ENCODE measurements at regions not wholly inside any gene's neighbourhood (a gene's known extent, or its start where the extent isn't known, plus 50 kb on each side); places are given as distances from the start of the nearest gene placed in this dataset.

DNA sequence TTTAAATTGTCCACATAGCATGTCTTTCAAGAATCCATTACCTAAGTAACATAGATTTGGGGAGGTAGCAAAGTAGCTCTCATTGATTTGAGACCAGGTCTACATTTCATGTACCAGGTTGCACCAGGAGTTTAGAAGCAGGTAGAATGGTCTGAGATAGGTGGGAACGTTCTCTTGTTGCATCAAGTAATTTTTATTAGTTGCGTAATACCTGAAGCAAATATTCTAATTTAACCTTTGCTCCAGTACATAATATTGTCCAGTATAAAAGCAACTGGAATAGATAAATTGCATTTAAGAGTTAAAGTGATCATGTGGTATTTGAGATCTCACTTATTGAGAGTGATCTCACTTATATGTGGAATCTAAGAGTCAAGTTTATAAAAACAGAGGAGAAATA is 597.1 kb upstream of the PRMT6 start:
- TF ChIP-seq GATA2 (IDR thresholded peaks at IDR 0.05; ENCODE audit: insufficient read depth, insufficient read length, low read depth, low read length) (no peak), MAX (IDR thresholded peaks at IDR 0.05; ENCODE audit: insufficient read depth, insufficient read length) (no peak), MYC (IDR thresholded peaks at IDR 0.05; ENCODE audit: low read depth, low read length) (no peak), EZH2 (IDR thresholded peaks at IDR 0.05; ENCODE audit: borderline replicate concordance, low read depth, low read length, severe bottlenecking) (no peak), JUN (IDR thresholded peaks at IDR 0.05; ENCODE audit: borderline replicate concordance, insufficient read depth, insufficient read length, low read depth) (no peak), POLR2AphosphoS5 (IDR thresholded peaks at IDR 0.05; ENCODE audit: insufficient read depth, low read depth, low read length) (no peak), POLR2A (IDR thresholded peaks at IDR 0.05; ENCODE audit: low read depth, low read length) (no peak), CTCF (IDR thresholded peaks at IDR 0.05; ENCODE audit: extremely low read depth in 1 of 2, insufficient read depth in 1 of 2, low read depth in 1 of 2, low read length in 2 of 2) (no peak), FOS (IDR thresholded peaks at IDR 0.05; ENCODE audit: borderline replicate concordance, insufficient read depth, low read length) (no peak)
- intact Hi-C loops (cut with micrococcal nuclease) = no loop called here
- no peaks in the 10 kb centered on the region for H3K4me1 ChIP-seq (ENCODE audit: control insufficient read depth, extremely low read depth, insufficient read depth, low read length)
- no peak overlapping the region for H2AFZ ChIP-seq (ENCODE audit: low read depth, low read length)
- no peaks in the 10 kb centered on the region for H4K20me1 ChIP-seq (replicated peaks; ENCODE audit: control insufficient read depth, extremely low read depth, insufficient read depth, low read length)
- no peak for DNase-seq (ENCODE audit: low read depth, low spot score)
- no peak overlapping the region for H3K27ac ChIP-seq (ENCODE audit: insufficient read depth, low read depth, low read length)
- H3K27me3 ChIP-seq (ENCODE audit: control insufficient read depth in 2 of 2, insufficient read depth in 2 of 2, low read length in 2 of 2) = no peaks in the 10 kb centered on the region
- H3K9ac ChIP-seq (replicated peaks; ENCODE audit: extremely low read depth, insufficient read depth, low read length) = no peak overlapping the region
- H3K4me3 ChIP-seq (replicated peaks in 1 of 3; ENCODE audit: insufficient read depth in 1 of 3, low read depth in 1 of 3, low read length in 3 of 3) = no peak overlapping the region
- H3K79me2 ChIP-seq (ENCODE audit: control insufficient read depth, insufficient read depth, low read length) = no peaks in the 10 kb centered on the region
- no peak for FAIRE-seq
- H3K9me3 ChIP-seq (replicated peaks; ENCODE audit: control insufficient read depth, insufficient read depth, low read length) = no peaks in the 10 kb centered on the region
- CTCF ChIA-PET = no interaction called here
- H3K9me1 ChIP-seq (replicated peaks; ENCODE audit: control insufficient read depth, extremely low read depth, insufficient read depth, low read length) = no peaks in the 10 kb centered on the region
- no peaks in the 10 kb centered on the region for H3K36me3 ChIP-seq (ENCODE audit: control insufficient read depth in 2 of 2, extremely low read depth in 1 of 2, insufficient read depth in 2 of 2, low read length in 2 of 2)
- dilution Hi-C loops (cut with MboI; ENCODE audit: extremely low pct_ligation_motif_present, low sequenced_read_pairs) = no loop called here
- BruUV-seq (replicated peaks) = no TSS peak
- POLR2A ChIA-PET = no interaction called here
- H3K4me2 ChIP-seq (ENCODE audit: insufficient read depth, low read length) = no peak overlapping the region

All from endothelial cell of umbilical vein (primary cell).